CD4-positive, alpha-beta T cell treated with Interleukin-21 for 1 hour (primary cell): ENCODE measurements at regions not wholly inside any gene's neighbourhood (a gene's known extent, or its start where the extent isn't known, plus 50 kb on each side); places are given as distances from the start of the nearest gene placed in this dataset.

Experiments
- DNase-seq: peaks from one replicate; pipeline ENCODE4 v3.0.0-alpha.2; 2020

DNA sequence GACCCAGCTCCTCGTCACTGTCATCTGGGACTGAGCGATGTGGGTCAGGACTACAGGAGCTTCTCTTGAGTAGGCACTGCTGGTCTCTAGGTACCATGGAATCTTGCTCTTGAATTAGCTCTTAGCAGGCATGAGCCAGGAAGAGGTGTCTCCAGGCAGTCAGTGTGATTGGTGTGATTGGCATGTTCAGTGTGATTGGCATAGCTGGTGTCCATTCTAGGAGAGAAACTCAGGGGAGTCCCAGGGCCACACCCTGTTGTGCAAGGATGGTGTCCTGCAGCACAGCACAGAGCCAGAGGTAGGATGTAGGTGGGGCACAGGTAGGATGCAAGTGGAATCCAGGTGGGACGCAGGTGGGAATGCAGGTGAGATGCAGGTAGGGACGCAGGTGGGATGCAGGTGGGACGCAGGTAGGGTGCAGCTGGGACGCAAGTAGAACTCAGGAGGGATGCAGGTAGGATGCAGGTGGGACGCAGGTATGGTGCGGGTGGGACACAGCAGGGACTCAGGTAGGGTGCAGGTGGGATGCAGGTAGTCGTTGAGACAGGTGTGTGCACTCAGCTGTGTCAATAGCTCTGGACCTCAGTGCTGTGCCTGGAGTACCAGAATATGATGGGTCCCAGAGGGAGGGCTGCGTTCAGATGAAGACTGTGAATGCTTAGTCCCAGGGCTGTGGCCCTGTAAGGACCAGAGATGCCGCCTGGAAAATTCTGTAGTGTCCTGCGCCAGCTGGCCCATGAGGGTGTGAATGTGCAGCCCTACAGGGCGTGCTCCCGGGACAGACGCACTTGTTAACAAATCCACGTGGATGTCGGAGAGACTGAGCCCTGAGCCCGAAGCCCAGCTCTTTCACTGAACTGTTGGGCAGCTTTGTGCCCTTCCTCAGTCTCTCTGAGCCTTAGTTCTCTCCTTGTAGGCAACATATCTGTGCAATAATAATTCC, 248.2 kb upstream of the PITRM1 start:
- no peak for DNase-seq

DNA sequence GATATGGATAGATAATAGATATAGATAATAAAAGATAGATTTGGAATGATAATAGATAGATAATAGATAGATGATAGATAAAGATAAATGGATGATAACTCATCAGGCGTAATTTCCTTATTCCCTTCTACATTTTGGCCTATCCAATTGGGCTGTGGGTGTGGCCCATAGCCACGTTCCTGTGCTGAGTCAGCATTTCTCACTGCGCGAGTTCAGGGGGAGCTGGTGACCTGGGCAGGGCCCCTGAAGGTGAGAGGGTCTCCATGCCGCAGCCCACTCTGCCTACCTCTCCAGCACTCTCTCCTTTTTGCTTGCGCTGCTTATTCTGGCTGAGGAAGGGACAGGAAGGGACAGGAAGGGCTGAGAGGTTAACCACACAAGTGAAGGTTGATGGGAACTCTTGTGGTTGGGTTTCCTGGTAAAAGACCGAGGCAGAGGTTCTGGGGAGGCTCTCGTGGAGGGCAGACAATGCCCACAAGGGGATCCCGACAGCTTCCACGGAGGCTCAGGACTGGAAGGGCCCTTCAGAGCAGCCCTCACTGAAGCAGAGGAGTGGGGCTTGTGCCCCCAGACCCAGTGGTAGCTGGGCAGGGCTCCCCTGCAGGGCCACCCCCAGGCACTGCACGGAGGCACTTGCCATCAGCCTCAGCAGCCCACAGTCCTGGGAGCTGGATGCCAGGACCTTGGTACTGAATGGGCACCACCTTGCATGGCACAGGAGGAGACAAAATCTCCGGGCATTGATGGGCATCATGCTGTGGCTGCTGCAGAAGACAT, 247.3 kb upstream of the PITRM1 start:
- DNase-seq = peak; percentile 8

DNA sequence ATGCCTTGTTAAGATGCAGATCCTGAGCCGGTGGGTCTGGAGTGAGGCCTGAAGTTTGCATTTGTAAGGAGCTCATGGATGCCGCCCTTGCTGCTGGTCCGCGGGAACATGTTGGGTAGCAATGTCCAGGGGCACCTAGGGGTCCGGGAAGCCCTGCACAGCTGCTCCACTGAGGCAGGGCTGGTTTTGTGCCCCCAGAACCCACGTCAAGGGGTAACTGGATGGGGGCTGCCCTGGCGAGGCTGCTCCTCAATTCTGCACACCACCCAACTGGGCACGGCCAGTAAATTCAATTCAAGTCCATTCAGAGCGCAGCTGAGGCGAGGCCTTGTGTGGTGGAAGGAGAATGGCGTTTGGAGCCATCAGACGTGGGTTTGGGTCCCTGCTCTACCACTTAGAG, 246.3 kb upstream of the PITRM1 start:
- no peak for DNase-seq

DNA sequence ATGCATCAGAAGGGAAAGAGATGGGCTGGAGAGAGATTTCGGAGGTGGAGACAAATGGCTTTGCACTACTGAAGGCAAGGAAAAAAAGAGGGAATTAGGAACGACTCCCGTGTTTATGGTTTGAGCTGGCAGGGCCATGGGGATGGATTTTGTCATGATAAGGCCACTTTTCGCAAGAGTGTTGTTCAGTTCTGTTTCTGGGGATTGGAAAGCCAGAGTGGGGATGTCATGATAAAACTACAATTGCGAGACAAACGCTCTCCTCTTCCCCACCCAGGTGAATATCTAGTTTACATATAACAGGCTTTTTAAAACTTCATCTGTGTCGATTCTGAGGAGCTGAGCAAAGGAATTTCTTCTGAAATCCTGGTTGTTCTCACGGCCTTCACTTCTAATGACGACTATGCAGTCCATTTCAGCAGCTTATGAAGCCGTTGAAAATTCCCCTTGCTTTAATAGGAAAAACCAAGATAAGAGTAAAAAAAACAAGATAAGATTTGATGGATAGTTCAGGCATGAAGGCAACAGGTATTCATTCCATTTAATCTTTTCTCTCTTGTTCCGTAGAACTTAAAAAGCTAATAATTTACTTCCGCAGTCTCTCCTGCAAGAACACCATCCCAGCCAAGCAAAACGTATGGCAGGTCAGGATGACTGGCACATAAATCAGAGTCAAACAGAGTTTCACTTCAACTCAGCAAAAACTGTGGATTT, 245.6 kb upstream of the PITRM1 start:
- DNase-seq = no peak

DNA sequence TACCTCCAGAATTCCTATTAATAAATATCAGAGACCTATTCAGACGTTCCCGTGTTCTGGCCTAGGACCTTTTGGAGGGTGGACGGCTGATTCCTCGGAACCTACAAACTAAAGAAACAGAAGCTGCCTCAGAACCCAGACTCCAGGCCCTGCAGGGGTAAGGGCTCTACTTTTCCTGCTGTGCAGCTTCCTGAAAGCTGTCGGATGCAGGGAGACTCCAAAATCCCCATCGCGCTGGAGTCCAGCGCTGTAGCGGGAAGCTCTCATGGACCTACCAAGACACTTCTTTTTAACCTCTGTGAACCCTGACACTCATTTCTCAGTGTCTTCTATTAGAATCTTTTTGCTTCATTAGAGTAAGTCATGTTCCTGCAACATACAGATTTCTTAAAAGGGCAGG, 244.5 kb upstream of the PITRM1 start:
- DNase-seq = no peak

DNA sequence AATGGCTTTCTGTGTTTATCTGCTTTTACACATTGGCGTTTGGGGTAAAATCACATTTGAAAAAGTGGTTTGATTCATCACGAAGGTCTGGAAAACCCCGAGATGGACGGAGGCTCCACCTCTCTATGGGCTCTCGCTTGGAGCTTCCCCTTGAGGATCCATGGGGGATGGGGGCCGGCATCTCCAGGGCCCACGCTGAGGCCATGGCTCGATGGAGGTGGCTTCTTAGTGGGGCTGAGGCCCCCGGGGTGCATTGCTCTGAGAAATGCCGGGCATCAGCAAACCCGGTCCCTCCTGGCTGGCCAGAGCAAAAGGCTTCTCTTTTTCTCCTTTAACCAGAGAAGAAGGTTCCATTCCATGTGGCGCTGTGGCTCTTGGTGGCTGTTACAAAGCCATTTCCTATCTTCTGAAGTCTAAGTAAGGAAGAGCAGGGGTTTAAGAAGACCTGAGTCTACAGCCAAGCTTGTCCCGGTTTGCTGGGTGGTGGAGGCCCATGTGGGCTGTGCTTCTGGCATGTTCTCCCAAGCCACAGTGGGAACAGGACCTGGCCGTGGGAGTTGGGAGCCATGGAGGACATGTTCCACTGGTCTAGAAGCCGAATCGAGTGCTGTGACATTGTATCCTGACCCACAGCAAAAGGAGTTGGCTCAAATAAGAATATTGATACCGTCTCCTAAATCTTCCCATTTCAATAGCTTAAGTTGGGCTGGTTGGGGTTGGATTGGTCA, 243.5 kb upstream of the PITRM1 start:
- no peak for DNase-seq

DNA sequence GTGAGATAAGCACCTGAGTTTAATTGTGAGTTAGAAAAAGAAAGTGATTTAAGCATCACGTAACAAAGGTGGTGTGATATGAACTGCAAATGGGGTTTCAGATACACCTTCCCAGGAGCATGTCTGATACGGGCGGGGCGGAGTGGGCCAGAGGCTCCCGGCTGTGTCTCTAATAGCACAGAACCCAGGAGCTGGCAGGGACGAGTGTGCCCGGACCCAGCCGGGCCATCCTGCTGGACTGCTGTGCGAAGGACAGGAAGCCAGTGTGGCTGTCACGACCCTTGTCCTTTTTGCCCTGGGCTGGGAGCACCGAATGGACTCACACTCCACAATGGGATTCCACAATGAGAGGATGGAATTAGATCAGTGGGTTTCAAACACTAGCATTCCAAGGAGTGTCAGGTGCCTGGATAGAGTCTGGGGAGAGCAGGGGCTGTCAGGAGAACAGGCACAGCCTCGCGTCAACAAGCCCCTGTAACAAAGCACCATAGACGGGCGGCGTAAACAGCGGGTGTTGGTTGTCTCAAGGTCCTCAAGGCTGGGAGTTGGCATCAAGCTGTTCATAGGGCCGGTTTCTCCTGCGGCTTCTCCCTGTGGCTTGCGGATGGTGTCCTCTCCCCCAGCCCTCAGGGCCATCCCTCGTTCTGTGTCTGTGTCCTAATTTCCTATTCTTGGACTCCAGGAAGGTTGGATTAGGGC, 242.6 kb upstream of the PITRM1 start:
- no peak for DNase-seq

DNA sequence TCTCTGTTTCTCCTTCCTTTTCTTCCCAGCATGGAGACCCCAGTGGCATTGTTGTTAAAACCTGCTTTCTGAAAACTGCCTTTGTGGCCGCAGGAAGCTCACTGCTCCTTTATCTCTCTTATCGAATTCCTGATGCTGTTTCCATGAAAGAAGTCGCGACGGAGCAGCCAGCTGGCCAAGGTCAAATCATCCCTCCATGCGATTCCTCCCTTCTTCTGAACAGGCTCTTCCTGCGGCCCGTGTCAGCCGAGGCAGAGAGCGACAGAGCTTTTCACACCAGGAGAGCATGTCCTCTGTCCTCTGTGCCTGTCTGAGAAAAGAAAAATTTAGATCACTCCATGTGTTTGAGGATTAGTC, 242.1 kb upstream of the PITRM1 start:
- DNase-seq = no peak

DNA sequence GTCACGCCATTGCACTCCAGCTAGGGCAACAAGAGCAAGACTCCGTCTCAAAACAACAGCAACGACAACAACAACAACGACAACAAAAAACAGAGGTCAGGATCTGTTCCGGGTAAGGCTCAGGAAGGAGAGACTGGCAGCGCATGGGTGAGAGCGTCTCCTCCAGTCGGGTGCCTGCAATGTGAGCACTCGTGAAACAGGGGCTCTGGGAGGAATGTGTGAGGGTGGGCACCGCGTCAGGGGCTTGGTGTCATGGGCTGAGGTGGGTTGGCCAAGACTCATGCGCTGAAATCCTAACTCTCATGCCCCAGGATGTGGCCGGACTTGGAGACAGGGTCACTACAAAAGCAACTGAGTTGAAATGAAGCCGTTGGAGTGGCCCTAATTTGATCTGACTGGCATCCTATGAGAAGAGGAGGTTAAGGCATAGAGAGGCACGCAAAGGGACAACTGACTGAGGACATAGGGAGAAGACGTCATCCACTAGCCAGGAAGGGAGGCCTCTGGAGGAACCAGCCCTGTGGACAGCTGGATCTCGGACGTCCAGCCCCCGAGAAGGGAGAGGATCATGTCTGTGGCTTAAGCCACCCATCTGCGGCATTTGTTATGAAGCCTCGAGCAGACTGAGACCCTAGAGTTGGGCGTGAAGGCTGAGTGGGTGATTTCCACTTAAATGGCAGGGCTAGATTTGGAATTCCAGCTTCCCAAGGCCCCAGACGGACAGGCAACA, 241.5 kb upstream of the PITRM1 start:
- no peak for DNase-seq

DNA sequence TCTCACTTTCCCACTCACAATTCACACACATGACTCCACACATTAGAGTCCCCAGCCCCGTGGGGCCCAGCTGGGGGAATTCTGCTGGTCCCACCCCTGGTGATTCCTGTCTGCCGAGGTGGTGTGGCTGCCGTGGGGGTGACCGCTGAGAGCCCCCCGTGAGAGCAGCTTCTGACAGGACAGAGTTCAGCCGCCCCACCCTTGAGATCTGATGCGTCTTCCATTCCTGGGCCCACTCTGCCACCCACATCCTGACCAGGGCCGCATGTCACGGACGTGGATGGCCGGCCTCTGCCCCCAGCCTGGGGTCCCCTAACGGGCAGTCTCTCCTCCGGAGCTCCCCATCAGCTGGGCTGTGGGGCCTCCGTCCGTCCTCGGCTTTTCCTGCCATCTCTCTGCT, 240.1 kb upstream of the PITRM1 start:
- DNase-seq = no peak

DNA sequence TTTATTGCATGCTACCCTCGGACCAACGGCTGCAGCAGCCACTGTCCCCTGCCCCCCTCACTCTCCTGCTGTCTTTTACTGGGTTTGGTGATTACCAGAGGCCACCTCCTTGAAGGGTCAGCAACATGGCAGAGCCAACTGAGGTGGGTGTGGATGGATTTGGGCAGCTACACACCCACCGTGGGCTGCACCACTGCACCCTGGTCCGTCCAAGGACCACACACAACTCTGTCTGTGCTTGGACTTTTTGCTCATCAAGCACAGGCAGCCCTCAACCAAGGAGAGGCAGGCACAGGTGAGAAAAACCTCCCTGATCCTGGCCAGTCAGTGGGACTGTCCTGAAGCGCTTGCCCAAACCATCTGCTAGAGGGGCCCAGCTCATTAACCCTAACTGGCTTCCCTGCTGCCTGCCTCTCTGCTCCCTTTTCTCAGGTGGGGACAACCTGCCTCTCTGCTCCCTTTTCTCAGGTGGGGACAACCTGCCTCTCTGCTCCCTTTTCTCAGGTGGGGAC, 239.5 kb upstream of the PITRM1 start:
- DNase-seq = no peak

DNA sequence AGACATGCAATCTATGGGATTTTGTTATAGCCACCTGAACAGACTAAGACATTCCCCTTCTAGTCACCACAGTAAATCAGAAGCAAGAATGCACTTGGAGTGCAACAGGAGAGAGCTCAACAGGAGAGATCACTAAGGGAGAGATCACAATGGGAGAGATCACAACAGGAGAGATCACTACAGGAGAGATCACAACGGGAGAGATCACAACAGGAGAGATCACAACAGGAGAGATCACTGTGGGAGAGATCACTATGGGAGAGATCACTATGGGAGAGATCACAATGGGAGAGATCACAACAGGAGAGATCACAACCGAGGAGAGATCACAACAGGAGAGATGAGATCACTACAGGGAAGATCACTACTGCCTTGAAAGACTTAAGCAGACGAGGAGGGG, 238.5 kb upstream of the PITRM1 start:
- no peak for DNase-seq

DNA sequence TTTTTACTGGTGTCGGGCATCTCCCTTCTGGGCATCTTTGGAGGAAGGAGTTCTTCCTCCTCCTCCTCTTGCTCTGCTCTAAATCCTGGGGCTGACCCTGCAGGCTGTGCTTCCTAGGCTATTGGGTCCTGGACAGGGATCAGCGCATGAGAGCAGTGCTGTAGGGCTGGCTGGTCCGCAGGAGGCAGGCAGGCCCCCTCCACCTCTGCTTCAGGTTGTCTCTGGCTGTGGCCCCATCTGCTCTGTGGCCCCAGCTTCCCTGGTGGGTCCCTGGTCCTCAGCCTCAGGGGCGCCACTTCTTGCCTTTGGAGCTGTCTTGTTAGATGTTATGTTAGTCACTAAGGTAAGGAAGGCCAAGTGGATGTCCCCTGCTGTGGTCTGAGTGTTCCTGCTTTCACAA, 237.3 kb upstream of the PITRM1 start:
- no peak for DNase-seq

DNA sequence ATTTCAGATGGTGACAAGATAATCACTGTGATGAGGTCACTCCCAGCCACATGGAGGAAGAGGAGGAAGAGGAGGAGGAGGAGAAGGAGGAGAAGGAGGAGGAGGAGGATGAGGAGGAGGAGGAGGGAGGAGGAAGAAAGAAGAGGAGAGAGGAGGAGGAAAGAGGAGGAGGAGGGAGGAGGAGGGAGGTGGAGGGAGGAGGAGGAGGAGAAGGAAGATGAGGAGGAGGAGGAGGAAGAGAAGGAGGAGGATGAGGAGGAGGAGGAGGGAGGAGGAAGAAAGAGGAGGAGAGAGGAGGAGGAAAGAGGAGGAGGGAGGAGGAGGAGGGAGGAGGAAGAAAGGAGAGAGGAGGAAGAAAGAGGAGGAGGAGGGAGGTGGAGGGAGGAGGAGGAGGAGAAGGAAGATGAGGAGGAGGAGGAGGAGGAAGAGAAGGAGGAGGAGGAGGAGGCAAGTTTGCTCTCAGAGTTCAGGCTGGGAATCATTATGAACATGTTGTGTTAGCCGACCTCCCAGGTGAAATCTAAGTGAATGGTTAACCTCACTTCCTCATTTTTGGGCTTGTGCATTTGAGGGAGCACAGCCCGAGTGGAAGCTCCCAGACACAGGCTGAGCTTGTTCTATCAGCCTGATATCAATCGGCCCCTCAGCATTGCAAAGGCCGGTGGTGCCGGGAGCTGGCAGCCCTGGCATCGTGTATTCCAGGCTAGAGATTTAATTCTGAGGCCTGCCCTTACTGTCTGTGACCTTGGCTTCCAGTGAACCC, 236.2 kb upstream of the PITRM1 start:
- DNase-seq = no peak

DNA sequence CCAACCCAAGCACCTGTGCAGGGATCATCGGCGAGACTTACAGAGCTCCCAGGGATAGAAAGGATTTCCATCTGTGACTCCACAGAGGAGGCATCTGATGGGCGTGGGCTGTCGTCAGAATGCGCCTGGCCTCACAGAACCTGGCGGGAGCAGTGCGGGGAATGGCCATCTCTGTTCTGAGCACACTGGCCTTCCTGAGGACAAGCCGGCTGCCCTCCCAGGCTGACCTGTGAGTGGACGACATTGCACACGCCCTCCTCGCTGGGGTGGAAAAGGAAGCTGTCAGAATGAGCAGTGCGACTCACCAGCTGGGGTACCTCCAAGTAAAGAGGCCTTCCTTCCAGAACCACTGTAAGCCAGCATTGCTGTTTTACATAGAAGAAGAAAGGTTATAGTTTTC, 234.6 kb upstream of the PITRM1 start:
- no peak for DNase-seq

DNA sequence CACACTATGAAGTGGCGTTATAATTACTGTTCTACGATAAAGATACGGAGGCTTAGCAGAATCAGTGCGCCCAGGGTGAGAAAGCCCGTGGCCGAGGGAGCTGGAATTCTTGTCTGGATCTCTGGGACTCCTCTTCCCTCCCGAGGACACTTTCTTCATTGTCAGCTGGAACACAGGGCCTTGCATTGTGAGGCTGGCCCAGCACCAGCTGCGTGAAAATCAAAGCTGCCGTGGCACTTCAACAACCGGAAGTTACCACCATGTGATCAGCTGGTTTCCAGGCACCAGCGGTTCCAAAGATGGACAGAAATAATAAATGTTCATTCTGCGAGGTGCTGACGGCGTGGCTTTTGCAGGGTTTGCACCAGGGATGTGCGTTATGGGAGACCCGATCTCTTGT, 234.0 kb upstream of the PITRM1 start:
- no peak for DNase-seq

DNA sequence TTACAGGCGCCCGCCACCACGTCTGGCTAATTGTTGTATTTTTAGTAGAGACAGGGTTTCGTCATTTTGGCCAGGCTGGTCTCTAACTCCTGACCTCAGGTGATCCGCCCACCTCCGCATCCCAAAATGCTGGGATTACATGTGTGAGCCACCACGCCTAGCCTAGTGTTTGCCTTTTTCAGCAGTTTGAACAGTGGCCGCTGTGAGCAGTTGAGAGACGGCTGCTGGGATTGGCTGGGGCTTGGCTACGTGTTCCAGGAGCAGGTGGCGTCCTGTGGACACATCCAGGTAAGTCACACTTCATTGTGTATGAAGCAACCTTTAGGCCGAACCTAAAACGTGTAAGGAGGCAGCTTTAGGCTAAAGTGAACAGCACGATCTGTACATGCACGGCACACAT, 231.8 kb upstream of the PITRM1 start:
- DNase-seq = no peak

DNA sequence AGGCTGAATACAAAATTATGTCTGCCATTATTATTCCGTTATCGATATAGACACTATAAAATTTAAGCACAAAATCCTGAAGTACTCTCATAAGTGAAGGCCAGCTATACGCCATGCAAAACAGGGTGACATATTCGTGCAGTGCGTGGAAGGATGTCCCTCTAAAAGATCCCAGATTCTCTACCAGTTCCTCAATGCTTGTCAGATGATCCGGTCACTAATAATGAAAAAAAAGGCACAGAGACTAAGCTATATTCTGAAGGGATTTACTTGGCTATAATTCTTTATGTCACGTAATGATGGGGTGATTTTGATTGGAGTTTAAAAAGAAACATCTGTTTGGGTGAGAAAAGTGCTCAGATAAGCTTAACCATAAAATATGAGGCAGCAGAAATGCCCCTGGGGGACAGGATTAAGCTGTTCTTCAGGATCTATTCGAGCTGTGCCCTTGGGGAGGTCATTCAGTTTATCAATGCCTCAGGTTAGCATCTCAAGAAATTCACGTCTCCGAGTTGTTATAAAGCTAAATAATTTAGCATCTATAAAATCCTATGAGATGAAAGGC, 229.7 kb upstream of the PITRM1 start:
- DNase-seq = no peak

DNA sequence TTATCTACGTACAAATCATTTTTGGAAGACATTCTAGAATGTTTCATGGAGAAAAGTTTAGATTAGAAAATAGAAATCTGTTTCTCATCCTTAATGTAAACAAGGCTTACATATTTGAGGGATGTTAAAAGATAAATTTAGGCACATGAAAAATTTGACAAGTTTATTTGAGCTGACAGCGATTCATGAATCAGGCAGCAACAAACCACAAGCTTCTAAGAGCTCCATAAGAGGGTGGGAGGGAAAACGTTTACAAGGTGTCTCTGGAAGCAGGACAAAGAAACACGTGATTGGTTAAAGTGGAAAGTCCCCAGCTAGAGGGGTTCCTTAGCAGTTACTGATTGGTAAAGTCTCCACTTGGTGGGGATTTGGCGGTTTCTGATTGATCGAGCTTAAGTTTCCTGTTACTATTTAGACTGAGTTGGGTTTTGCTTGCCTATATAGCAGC, 228.9 kb upstream of the PITRM1 start:
- no peak for DNase-seq

DNA sequence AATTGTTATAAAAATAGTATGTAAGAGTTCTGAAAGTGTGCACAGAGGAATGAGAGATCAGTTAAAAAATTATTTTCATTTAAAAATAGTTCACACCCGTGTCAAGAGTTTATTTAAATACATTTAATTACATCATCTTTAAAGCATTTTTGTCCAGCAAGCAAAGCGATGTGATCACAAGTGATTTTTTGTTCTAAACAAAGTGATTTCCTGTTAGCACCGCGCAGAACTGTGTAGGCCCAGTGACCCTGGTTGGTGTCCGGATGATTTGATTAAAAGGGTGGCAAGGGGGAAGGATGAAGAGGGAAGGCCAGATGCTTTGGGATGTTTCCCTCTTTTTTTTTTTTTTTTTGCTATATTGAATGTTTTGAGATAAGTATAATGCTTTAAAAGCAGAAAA, 227.8 kb upstream of the PITRM1 start:
- DNase-seq = no peak
